Muscle layer of duodenum (tissue), 2 donors: ENCODE measurements at regions not wholly inside any gene's neighbourhood (a gene's known extent, or its start where the extent isn't known, plus 50 kb on each side); places are given as distances from the start of the nearest gene placed in this dataset.

ENCODE experiments used
- H3K27ac ChIP-seq: one replicate; pipeline ENCODE4 v1.7.0; 2013; ENCODE audit warnings: mild to moderate bottlenecking, low read length
- H3K27me3 ChIP-seq: one replicate; pipeline ENCODE4 v1.7.0; 2013; ENCODE audit warnings: low read depth, mild to moderate bottlenecking, control low read depth, low read length
- H3K36me3 ChIP-seq, 2 donors: one replicate each; pipeline ENCODE4 v1.7.0; 2013; ENCODE audit warnings: low read length in 2 of 2, control low read depth in 1 of 2, mild to moderate bottlenecking in 1 of 2; ENCODE audit not compliant: insufficient read depth in 2 of 2, control insufficient read depth in 1 of 2
- H3K4me1 ChIP-seq, 2 donors: one replicate each; pipeline ENCODE4 v1.7.0; 2013; ENCODE audit warnings: low read length in 2 of 2, mild to moderate bottlenecking in 2 of 2, control low read depth in 1 of 2, moderate library complexity in 1 of 2; ENCODE audit not compliant: insufficient read depth in 2 of 2, control insufficient read depth in 1 of 2
- H3K4me3 ChIP-seq, 2 donors: one replicate each; pipeline ENCODE4 v1.7.0; 2013; ENCODE audit warnings: low read length in 2 of 2, low read depth in 1 of 2, mild to moderate bottlenecking in 1 of 2
- H3K9me3 ChIP-seq, 2 donors: one replicate each; pipeline ENCODE4 v1.7.0; 2013; ENCODE audit warnings: low read length in 2 of 2, control low read depth in 1 of 2, mild to moderate bottlenecking in 1 of 2; ENCODE audit not compliant: control insufficient read depth in 1 of 2
- donor health status: healthy.

DNA sequence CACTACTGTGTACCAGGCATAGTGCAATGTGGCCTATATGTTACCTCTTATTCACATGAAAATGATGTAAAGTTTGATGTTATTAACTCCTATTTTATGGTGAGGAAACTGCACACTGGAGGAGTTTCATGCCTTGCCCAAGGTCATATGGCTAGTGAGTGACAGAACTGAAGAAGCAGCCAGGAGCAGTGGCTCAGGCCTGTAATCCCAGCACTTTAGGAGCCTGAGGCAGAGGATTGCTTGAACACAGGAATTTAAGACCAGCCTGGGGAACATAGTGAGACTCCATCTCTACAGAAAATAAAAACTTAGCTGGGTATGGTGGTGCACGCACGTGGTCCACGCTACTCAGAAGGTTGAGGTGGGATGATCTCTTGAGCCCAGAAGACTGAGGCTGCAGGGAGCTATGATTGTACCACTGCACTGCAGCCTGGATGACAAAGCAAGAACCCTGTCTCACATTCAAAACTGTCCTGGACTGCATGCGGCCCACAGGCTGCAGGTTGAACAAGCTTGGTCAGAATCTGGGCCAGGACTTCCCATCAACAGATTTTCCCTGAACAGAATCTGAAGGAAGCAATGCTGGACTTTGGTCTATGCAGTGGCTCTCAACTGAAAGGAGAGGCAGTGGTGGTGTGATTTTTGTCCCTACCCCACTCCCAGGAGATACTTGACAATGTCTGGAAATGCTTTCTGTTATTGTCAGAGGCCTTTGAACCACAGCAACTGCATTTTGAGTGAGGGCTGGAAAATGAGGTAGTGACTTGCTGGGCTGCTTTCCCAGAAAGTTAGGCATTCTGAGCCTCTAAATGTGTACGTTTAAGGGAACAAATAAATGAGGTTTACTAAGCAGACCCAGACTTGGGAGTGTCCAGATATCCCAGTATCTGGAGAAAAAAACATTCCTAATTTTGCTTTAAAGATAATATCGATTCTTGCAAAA lies 479.5 kb downstream of the TMEM114 start:
- H3K9me3 ChIP-seq, result peaks cover 0 to 6% of the 10 kb centered on the region in 2 donors
- H3K4me3 ChIP-seq, result no peak overlapping the region
- H3K27ac ChIP-seq, result no peak overlapping the region
- H3K4me1 ChIP-seq, result no peaks in the 10 kb centered on the region
- H3K36me3 ChIP-seq, result no peaks in the 10 kb centered on the region
- no peaks in the 10 kb centered on the region for H3K27me3 ChIP-seq

DNA sequence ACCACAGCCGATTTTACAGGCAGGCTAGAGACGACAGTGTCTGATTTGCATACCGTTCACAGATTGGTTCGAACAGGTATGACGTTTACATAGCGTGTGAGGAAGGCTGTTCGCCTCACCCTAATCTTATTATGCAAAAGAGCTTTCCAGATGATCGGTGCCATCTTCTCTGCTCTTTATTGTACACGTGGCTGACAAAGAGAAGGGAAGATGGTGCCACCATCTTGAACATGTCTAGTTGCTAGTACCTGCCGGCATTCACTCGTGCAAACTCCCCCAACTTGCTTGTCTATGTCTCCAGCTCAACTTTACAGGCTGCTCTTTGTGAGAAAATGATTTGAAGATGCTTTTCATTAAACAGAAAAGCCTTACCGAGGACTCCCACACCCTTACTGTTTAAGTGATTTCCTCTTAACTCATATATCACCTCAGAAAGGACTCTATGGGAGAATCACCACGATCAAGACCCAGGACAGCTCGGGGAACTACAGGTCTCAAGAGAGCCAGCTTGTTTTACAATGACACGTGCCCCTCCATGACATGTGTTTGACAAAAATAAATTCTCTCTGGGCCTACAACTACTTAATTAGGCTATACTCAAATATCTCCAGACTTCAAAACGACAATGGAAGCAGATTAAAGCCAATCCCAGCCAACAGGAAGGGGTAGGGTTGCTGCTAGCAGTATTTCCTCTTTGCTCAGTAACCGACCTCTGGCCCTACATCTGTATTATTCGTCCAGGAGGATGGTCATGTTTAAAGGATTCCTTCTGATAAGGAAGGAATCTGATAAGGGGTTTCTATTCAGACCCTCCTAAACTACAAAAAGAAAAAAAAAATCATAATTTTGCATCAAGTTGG lies 480.6 kb downstream of the TMEM114 start:
- H3K27ac ChIP-seq, result no peak overlapping the region
- no peak overlapping the region for H3K4me3 ChIP-seq
- peaks cover 0 to 6% of the 10 kb centered on the region in 2 donors for H3K9me3 ChIP-seq
- no peaks in the 10 kb centered on the region for H3K4me1 ChIP-seq
- H3K36me3 ChIP-seq, result no peaks in the 10 kb centered on the region
- no peaks in the 10 kb centered on the region for H3K27me3 ChIP-seq

DNA sequence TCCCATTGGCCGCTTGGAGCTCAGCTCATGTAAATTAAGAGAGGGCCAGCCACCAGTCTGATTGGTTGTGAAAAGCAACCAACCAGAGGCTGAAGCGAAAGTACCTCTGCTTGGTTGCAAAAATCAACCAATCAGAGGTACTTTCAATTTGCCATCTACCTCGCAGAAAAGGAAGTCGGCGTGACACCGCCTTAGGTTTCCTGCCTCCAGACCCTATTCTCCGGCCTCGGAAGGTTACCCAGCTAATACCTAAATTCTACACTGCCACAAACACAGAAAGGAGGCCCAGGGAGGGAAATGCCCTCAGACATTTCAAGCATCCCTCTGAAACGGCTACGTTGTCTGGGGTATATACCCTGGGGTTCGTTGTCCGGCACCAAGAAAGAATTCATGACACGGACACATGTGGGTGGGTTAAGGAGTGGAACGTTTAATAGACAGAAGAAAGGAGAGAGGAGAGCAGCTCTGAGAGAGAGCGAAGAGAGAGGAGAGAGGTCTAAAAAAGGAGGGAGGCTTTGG lies 481.3 kb downstream of the TMEM114 start:
- H3K27ac ChIP-seq, result no peak overlapping the region
- H3K9me3 ChIP-seq, result peaks cover 0 to 7% of the 10 kb centered on the region in 2 donors
- H3K4me1 ChIP-seq, result no peaks in the 10 kb centered on the region
- H3K4me3 ChIP-seq, result no peak overlapping the region
- H3K36me3 ChIP-seq, result no peaks in the 10 kb centered on the region
- H3K27me3 ChIP-seq, result no peaks in the 10 kb centered on the region

DNA sequence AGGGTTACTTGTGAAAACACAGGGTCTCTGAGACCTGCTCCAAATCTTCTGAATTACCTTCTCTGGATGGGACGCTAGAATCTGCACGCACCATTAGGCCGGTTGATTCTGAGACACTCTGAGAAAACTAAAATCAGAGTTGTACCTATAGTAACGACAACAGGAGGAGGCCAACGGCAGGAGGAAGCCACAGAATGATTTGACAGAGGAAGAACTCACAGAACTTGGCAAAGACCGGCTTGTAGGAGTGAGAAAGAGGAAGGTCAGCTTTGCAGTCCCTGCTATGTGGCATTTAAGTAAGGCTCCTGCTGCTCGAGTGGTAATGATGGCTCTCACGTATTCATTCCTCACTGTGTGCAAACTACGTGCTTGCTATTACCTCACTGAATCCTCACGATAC lies 483.0 kb downstream of the TMEM114 start:
- Histone ChIP-seq H3K4me1 (no peaks in the 10 kb centered on the region), H3K27ac (no peak overlapping the region), H3K27me3 (no peaks in the 10 kb centered on the region), H3K4me3 (no peak overlapping the region), H3K9me3 (peaks cover 0 to 5% of the 10 kb centered on the region in 2 donors), H3K36me3 (no peaks in the 10 kb centered on the region)

DNA sequence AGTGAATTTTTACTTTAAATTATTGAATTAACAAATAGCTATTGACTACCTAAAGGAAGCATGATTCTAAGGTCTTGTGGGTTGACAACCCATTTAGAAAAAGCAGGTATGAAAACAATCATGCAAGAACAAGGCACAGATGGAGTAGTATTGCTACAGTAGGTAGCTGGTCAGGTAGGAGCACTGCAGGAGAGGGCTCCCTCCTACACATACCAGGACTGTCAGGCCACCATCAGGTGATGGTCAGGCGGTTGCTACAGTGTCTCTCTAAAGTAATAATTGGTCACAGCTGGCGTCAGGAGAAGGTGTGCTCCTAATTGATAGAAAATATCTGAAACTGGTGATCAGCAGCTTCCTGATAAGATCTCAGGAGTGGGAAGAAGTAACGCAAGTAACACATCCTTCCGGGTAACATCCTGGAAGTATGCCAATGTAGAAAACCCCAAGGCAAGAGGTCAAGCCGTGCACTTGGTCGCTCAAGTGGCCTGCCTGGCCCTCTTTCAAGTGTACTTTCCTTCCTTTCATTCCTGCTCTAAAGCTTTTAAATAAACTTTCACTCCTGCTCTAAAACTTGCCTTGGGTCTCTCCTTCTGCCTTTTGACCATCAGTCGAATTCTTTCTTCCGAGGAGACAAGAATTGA lies 486.5 kb downstream of the TMEM114 start:
- H3K36me3 ChIP-seq, result no peaks in the 10 kb centered on the region
- no peaks in the 10 kb centered on the region for H3K27me3 ChIP-seq
- no peak overlapping the region for H3K4me3 ChIP-seq
- no peak overlapping the region for H3K27ac ChIP-seq
- H3K4me1 ChIP-seq, result no peaks in the 10 kb centered on the region
- peaks cover 0 to 5% of the 10 kb centered on the region in 2 donors for H3K9me3 ChIP-seq

DNA sequence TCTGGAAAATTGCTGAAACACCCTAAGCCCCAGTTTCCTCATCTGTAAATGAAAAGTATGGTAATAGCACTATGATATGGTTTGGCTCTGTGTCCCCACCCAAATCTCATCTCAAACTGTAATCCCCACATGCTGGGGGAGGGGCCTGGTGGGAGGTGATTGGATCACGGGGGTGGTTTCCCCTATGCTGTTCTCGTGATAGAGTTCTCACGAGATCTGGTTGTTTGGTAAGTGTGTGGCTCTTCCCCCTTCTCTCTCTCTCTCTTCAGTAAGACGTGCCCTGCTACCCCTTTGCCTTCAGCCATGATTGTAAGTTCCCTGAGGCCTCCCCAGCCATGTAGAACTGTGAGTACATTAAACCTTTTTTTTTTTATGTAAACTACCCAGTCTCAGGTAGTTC lies 490.7 kb downstream of the TMEM114 start:
- H3K4me1 ChIP-seq, result no peaks in the 10 kb centered on the region
- H3K36me3 ChIP-seq, result no peaks in the 10 kb centered on the region
- H3K27ac ChIP-seq, result no peak overlapping the region
- no peaks in the 10 kb centered on the region for H3K27me3 ChIP-seq
- peaks cover 0 to 2% of the 10 kb centered on the region in 2 donors for H3K9me3 ChIP-seq
- no peak overlapping the region for H3K4me3 ChIP-seq

DNA sequence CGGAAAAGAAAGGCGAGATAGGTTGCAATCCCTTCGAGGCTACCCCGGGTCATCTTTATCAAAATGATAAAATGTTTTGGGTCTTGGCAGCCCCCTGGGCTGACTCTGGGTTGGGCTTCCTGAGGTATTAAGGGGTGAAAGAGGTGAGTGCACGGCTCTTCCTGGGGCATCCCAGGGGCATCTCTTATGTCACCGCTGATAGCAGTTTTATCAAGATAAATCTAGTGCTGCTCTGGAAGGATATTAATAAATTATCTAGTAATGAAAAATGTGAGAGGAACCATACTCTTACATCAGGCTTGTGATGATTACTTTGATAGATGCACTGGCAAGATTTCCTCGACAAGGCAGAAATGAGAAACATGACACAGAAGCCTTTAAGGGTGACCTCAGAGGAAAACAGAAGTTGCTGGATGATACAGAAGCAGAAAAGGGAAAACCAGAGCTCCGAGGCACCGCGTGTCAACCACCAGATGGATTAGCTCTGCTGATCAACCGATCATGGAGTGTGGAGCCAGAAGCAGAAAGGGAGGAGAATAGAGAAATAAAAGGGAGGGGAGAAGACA lies 491.3 kb downstream of the TMEM114 start:
- no peaks in the 10 kb centered on the region for H3K4me1 ChIP-seq
- no peak overlapping the region for H3K4me3 ChIP-seq
- peaks cover 0 to 2% of the 10 kb centered on the region in 2 donors for H3K9me3 ChIP-seq
- no peaks in the 10 kb centered on the region for H3K27me3 ChIP-seq
- no peak overlapping the region for H3K27ac ChIP-seq
- no peaks in the 10 kb centered on the region for H3K36me3 ChIP-seq

DNA sequence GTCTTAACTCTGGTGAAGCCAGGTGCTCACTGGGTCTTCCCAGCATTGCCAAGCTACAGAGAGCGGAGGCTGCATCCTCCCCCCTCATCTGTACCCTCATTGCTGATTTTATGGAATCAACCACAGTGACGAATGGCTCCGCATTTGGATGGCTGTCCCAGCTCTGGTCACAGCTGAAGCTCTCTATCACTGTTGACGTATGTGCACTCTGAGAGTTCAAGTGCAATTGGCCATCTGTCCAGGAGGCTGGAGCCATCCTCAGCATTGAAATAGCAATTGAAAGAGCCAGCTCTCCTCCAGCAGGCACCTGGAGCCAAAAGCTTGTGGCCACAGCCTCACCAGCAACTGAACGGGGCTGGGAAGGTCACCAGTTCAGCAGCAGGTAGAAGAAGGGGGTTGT lies 494.1 kb downstream of the TMEM114 start:
- Histone ChIP-seq H3K27ac (no peak overlapping the region), H3K4me3 (no peak overlapping the region), H3K9me3 (no peaks in the 10 kb centered on the region), H3K36me3 (no peaks in the 10 kb centered on the region), H3K4me1 (no peaks in the 10 kb centered on the region), H3K27me3 (no peaks in the 10 kb centered on the region)

DNA sequence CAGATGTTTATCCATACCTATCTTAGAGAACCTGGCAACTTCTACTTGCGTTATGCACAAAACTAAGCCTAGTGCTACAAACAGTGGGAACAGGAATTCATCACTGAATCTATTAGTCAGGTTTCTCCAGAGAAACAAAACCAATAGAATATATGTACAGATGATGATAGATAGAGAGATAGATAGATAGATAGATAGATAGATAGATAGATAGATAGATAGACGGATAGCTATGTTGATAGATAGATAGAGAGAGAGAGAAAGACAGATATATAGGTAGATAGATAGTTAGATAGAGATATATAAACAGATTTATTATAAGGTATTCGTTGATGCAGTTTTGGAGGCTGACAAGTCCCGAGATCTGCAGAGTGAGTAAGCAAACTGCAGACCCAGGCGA lies 495.6 kb downstream of the TMEM114 start:
- H3K9me3 ChIP-seq, result no peaks in the 10 kb centered on the region
- no peaks in the 10 kb centered on the region for H3K4me1 ChIP-seq
- H3K4me3 ChIP-seq, result no peak overlapping the region
- H3K27ac ChIP-seq, result no peak overlapping the region
- no peaks in the 10 kb centered on the region for H3K36me3 ChIP-seq
- no peaks in the 10 kb centered on the region for H3K27me3 ChIP-seq

DNA sequence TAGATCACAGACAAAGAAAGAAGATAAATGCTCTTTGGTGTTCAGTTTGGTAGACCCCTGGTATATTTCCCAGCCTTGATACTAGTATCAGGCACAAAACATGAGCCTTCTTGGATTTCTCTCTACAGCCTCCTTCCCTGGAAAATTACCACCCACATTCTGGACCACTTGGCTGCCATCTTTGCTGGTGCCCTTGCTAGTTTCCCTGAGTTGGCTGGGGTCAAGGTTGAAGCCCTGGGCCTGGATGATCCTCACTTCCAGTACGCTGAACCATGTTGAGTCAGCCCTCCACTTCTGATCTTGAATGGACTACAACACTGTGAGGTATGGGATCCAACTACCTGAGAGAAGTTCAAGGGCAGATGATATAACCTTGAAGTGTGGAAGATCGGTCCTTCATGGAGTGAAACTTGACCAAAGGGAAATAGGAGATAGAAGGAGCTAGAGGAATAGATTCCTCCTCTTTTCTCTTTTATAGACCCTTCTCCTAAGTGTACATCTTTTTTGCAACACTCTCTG lies 501.4 kb downstream of the TMEM114 start:
- no peaks in the 10 kb centered on the region for H3K36me3 ChIP-seq
- H3K27me3 ChIP-seq, result no peaks in the 10 kb centered on the region
- no peak overlapping the region for H3K4me3 ChIP-seq
- no peak overlapping the region for H3K27ac ChIP-seq
- H3K9me3 ChIP-seq, result no peaks in the 10 kb centered on the region
- no peaks in the 10 kb centered on the region for H3K4me1 ChIP-seq
